Fibroblast of mammary gland (primary cell): ENCODE measurements at regions not wholly inside any gene's neighbourhood (a gene's known extent, or its start where the extent isn't known, plus 50 kb on each side); places are given as distances from the start of the nearest gene placed in this dataset.

Source experiments
- DNase-seq: peaks from one replicate; pipeline ENCODE4 v3.0.0-alpha.2; 2010; ENCODE audit warnings: low read depth
- H3K4me3 ChIP-seq: 2 replicates; pipeline ENCODE4 v1.5.1; 2011; ENCODE audit warnings: low read depth, mild to moderate bottlenecking, low read length, moderate library complexity; ENCODE audit not compliant: control insufficient read depth
- CTCF ChIP-seq: conservative IDR thresholded peaks from 2 replicates; pipeline ENCODE4 v1.5.1; 2011; ENCODE audit warnings: low read depth, low read length, inconsistent platforms; ENCODE audit not compliant: control insufficient read depth, insufficient read depth

- TF ChIP-seq CTCF, result no peak
- no peak overlapping the region for H3K4me3 ChIP-seq
- DNase-seq, result no peak
These were observed 538.3 kb upstream of the FAT3 start for GRCh38 chr11:91686281-91686680.

- DNase-seq, result no peak
- H3K4me3 ChIP-seq, result no peak overlapping the region
- TF ChIP-seq CTCF, result no peak
These were observed 550.9 kb upstream of the FAT3 start for GRCh38 chr11:91673705-91674104.

GRCh38 chr11:91664521-91664920, 560.1 kb upstream of the FAT3 start:
- H3K4me3 ChIP-seq, result no peak overlapping the region
- DNase-seq, result no peak
- TF ChIP-seq CTCF, result no peak

- TF ChIP-seq CTCF, result no peak
- H3K4me3 ChIP-seq, result no peak overlapping the region
- DNase-seq, result no peak
These were observed 564.6 kb upstream of the FAT3 start for GRCh38 chr11:91660036-91660435.

GRCh38 chr11:91654686-91655085, 569.9 kb upstream of the FAT3 start:
- TF ChIP-seq CTCF, result no peak
- no peak for DNase-seq

GRCh38 chr11:91653079-91653754, 571.4 kb upstream of the FAT3 start:
- no peak for DNase-seq
- TF ChIP-seq CTCF, result no peak
- no peak overlapping the region for H3K4me3 ChIP-seq

More at GRCh38 chr11:91654686-91655085, 569.9 kb upstream of the FAT3 start:
- no peak overlapping the region for H3K4me3 ChIP-seq

GRCh38 chr11:91650802-91651201, 573.8 kb upstream of the FAT3 start:
- H3K4me3 ChIP-seq, result no peak overlapping the region
- TF ChIP-seq CTCF, result no peak
- DNase-seq, result no peak
